Thyroid gland (tissue), 4 donors: ENCODE measurements at regions not wholly inside any gene's neighbourhood (a gene's known extent, or its start where the extent isn't known, plus 50 kb on each side); places are given as distances from the start of the nearest gene placed in this dataset.

ENCODE experiments used
- DNase-seq, 2 donors: peaks; one replicate each; pipeline ENCODE4 v3.0.0-alpha.2; 2019
- H3K27ac ChIP-seq, 3 donors: fragments of 200-600 bp; sonication (generic); 1 replicate in 2 of 3; 2 replicates in 1 of 3; pipeline ENCODE4 v1.5.1; 2016 to 2019; ENCODE audit warnings: mild to moderate bottlenecking in 1 of 3, moderate library complexity in 1 of 3
- H3K27me3 ChIP-seq: fragments of 200-600 bp; sonication (generic); one replicate; pipeline ENCODE4 v1.5.1; 2019
- H3K36me3 ChIP-seq, 2 donors: fragments of 200-600 bp; sonication (generic); one replicate each; pipeline ENCODE4 v1.5.1; 2016 to 2019
- H3K4me1 ChIP-seq, 2 donors: fragments of 200-600 bp; sonication (generic); one replicate each; pipeline ENCODE4 v1.5.1; 2017 to 2019
- H3K4me3 ChIP-seq, 3 donors: fragments of 200-600 bp; sonication (generic); replicated peaks in 1 of 3; 1 replicate in 2 of 3; 2 replicates in 1 of 3; pipeline ENCODE4 v1.5.1; 2016; ENCODE audit warnings: mild to moderate bottlenecking in 1 of 3
- H3K9me3 ChIP-seq: fragments of 200-600 bp; sonication (generic); one replicate; pipeline ENCODE4 v1.5.1; 2017
- POLR2A ChIP-seq, 2 donors: fragments of 450-650 bp; IDR thresholded peaks; one replicate each; pipeline ENCODE4 v1.6.1; 2017; ENCODE audit warnings: antibody characterized with exemption in 2 of 2, mild to moderate bottlenecking in 2 of 2, moderate library complexity in 1 of 2
- WGBS, 2 donors: methylation state at CpG; one replicate each; pipeline ENCODE4 v1.1.5; 2017; 5-methylcytosine and 5-hydroxymethylcytosine counted together
- intact Hi-C: fragments of 100-400 bp; cut with DNase I; formaldehyde crosslinking; loops from one replicate; pipeline ENCODE4 v1.15.1; 2023
- TF ChIP-seq, protein P1 (sequence below), 6 experiments: fragments of 200-600 bp in 3 of 6; fragments of 450-650 bp in 3 of 6; sonication (generic) in 3 of 6; IDR thresholded peaks; one replicate each; pipeline ENCODE4 v1.5.1; 2016 to 2019; ENCODE audit warnings: antibody characterized with exemption in 6 of 6, mild to moderate bottlenecking in 2 of 6, inconsistent platforms in 1 of 6, moderate library complexity in 1 of 6

DNA sequence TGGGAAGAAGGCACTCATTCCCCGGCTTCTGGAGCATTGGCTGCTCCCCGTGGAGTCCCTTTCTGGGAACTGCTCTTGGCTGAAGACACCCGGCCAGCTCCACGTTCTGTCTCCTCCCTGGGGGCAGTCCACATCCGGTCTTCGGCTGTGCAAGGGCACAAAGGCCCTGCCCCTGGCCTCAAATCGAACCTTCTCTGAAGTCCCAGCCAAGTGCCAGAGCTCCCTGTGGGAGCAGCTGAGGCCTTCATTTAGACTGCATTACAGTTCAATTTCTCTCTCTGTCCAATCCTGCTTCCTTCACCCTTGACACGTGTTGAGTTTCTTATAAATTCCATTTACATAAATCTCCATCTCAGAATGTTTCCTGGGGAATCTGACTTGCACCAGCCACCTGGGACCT lies 132.9 kb upstream of the POU3F1 start:
- intact Hi-C loops, result no loop called here
- no peaks in the 10 kb centered on the region for H3K9me3 ChIP-seq
- TF ChIP-seq, protein P1, sequence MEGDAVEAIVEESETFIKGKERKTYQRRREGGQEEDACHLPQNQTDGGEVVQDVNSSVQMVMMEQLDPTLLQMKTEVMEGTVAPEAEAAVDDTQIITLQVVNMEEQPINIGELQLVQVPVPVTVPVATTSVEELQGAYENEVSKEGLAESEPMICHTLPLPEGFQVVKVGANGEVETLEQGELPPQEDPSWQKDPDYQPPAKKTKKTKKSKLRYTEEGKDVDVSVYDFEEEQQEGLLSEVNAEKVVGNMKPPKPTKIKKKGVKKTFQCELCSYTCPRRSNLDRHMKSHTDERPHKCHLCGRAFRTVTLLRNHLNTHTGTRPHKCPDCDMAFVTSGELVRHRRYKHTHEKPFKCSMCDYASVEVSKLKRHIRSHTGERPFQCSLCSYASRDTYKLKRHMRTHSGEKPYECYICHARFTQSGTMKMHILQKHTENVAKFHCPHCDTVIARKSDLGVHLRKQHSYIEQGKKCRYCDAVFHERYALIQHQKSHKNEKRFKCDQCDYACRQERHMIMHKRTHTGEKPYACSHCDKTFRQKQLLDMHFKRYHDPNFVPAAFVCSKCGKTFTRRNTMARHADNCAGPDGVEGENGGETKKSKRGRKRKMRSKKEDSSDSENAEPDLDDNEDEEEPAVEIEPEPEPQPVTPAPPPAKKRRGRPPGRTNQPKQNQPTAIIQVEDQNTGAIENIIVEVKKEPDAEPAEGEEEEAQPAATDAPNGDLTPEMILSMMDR (IDR thresholded peaks at IDR 0.05), result no peak
- no peak for TF ChIP-seq POLR2A (IDR thresholded peaks at IDR 0.05)
- H3K27ac ChIP-seq, result no peak overlapping the region
- H3K36me3 ChIP-seq, result no peaks in the 10 kb centered on the region
- 62 to 69% methylated on average over 8 of the region's 8 CpGs for WGBS, 2 donors
- peaks cover 0 to 10% of the 10 kb centered on the region in 2 donors for H3K4me1 ChIP-seq
- DNase-seq, result no peak
- no peaks in the 10 kb centered on the region for H3K27me3 ChIP-seq
- no peak overlapping the region for H3K4me3 ChIP-seq

DNA sequence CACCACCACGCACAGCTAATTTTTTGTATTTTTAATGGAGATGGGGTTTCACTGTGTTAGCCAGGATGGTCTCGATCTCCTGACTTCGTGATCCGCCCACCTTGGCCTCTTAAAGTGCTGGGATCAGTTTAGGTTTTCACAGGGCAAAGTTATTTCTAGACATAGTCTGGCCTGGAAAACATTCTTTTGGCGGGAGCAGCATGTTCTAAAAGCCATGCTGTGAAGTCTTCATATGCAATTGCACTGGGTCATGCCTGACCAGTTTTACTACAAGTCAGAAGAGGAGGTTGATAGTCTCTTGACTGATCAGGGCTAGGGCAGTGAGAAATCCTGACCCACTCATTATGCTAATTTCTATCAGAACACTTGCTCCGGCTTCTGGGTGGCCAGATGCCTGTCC lies 131.6 kb upstream of the POU3F1 start:
- no peak overlapping the region for H3K27ac ChIP-seq
- H3K36me3 ChIP-seq, result no peaks in the 10 kb centered on the region
- intact Hi-C loops, result no loop called here
- no peaks in the 10 kb centered on the region for H3K9me3 ChIP-seq
- no peaks in the 10 kb centered on the region for H3K27me3 ChIP-seq
- no peak overlapping the region for H3K4me3 ChIP-seq
- TF ChIP-seq, protein P1 (IDR thresholded peaks at IDR 0.05), result no peak
- no peak for TF ChIP-seq POLR2A (IDR thresholded peaks at IDR 0.05)
- 31 to 56% methylated on average over 6 of the region's 6 CpGs for WGBS, 2 donors
- H3K4me1 ChIP-seq, result peaks cover 0 to 10% of the 10 kb centered on the region in 2 donors
- DNase-seq, result peak; percentile 41 to 56

DNA sequence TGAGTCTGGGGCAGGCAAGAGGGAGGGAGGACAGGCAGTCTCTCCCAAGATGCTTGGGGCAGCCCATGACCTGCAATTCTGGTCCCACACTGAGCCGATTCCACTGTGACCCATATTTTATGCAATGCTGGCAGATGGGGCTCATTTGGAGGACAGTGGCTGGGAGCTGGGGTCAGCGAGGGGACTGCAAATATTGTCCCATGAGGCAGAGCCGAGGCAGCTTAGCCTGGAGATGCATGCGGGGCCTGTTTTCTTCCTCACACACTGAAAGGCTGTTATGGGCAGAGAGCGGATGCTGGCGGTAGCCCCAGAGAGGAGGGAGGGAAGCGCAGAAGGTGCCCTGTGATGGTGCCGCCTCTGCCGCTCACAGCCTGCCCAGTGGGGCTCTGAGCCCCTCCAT lies 128.5 kb upstream of the POU3F1 start:
- Histone ChIP-seq H3K36me3 (no peaks in the 10 kb centered on the region), H3K9me3 (no peaks in the 10 kb centered on the region), H3K27ac (no peak overlapping the region), H3K4me3 (no peak overlapping the region), H3K27me3 (no peaks in the 10 kb centered on the region), H3K4me1 (peaks cover 0 to 10% of the 10 kb centered on the region in 2 donors)
- TF ChIP-seq POLR2A (IDR thresholded peaks at IDR 0.05), result no peak
- TF ChIP-seq, protein P1 (IDR thresholded peaks at IDR 0.05), result no peak
- intact Hi-C loops, result no loop called here
- WGBS, 2 donors, result 70 to 83% methylated on average over 9 of the region's 9 CpGs
- DNase-seq, result no peak

DNA sequence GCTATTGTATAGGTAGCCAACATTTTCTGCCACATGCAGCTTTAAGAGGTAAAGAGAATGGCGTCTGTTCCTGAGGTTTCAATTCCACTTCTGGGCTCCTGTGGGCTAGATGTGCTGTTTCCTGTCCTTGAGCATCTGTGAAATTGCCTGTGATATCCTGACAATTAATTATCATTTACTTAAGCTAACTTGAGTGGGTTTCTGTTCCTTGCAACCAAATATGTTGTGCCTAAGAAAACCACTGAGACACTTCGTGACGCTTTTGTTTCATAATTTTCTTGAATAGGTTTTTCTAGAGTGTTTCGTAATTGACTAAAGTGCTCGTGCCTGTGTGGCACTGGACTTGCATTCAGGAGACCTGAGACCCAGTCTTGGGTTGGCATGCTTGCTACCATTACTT lies 127.3 kb upstream of the POU3F1 start:
- H3K4me1 ChIP-seq, result peaks cover 0 to 10% of the 10 kb centered on the region in 2 donors
- no peak overlapping the region for H3K4me3 ChIP-seq
- no peaks in the 10 kb centered on the region for H3K36me3 ChIP-seq
- no peaks in the 10 kb centered on the region for H3K27me3 ChIP-seq
- no peak overlapping the region for H3K27ac ChIP-seq
- intact Hi-C loops, result no loop called here
- no peak for DNase-seq
- whole genome bisulfite sequencing, 2 donors, result 88% methylated on average over 5 of the region's 5 CpGs
- no peak for TF ChIP-seq POLR2A (IDR thresholded peaks at IDR 0.05)
- TF ChIP-seq, protein P1 (IDR thresholded peaks at IDR 0.05), result no peak
- H3K9me3 ChIP-seq, result no peaks in the 10 kb centered on the region

DNA sequence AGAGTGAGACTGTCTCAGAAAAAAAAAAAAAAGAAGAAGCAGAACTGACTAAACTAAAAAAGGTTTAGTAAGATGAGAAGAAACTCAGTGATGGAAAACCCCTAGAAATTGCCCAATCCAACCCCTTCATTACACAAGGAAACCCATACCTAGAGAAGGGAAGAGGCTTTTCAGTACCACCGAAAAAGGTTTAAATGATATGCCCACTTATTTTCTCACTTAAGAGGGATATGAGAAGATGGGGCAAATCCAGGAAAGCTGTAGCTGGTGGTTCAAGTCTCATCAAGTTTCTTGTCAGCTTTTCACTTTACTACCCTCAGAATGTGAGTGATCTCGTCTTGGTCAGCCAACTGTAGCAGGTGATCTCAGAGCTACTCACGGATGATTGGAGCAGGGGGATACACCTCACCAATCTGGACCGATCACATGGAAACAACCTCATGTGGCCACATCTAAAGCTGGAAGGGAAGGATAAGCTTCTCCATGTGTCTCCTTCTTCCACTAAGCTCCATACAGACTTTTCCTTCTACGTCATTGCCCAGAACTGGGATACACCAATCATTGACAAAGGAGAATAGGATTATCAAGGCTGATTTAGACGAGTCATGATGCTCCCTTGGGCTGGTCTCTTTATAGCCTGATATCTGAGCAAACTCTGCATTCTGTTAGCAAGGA lies 126.7 kb upstream of the POU3F1 start:
- WGBS, 2 donors, result 74 to 76% methylated on average over 6 of the region's 6 CpGs
- Histone ChIP-seq H3K36me3 (no peaks in the 10 kb centered on the region), H3K4me1 (peaks cover 0 to 4% of the 10 kb centered on the region in 2 donors), H3K4me3 (no peak overlapping the region), H3K27ac (no peak overlapping the region), H3K9me3 (no peaks in the 10 kb centered on the region), H3K27me3 (no peaks in the 10 kb centered on the region)
- TF ChIP-seq, protein P1 (IDR thresholded peaks at IDR 0.05), result no peak
- TF ChIP-seq POLR2A (IDR thresholded peaks at IDR 0.05), result no peak
- intact Hi-C loops, result no loop called here
- DNase-seq, result no peak
